GM18867 (cell line): ENCODE measurements at regions not wholly inside any gene's neighbourhood (a gene's known extent, or its start where the extent isn't known, plus 50 kb on each side); places are given as distances from the start of the nearest gene placed in this dataset.
"Not testable (repeated sequence)": the region's sequence is repeated elsewhere in the genome, so short reads cannot be mapped to it uniquely, and the experiment has no call there.

ENCODE experiments used
- ATAC-seq: cut with Tn5 transposase; IDR thresholded peaks from one replicate; pipeline ENCODE4 v1.9.1; 2021; ENCODE audit warnings: mild to moderate bottlenecking, moderate library complexity; ENCODE audit not compliant: unreplicated experiment

DNA sequence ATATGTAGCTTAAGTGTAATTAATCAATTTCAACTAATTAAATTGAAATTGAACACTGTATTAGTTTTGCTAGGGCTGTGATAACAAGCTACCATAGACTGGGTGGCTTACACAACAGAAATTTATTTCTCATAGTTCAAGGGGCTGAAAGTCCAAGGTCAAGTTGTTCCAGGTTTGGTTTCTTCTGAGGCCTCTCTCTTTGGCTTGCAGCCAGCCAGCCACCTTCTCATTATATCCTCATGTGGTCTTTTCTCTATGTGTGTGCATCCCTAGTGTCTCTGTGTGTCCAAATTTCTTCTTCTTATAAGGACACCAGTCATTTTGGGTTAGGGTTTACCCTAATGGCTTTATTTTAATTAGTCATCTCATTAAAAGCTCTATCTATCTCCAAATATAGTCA, 611.7 kb downstream of the UTRN start:
- ATAC-seq, result no peak

DNA sequence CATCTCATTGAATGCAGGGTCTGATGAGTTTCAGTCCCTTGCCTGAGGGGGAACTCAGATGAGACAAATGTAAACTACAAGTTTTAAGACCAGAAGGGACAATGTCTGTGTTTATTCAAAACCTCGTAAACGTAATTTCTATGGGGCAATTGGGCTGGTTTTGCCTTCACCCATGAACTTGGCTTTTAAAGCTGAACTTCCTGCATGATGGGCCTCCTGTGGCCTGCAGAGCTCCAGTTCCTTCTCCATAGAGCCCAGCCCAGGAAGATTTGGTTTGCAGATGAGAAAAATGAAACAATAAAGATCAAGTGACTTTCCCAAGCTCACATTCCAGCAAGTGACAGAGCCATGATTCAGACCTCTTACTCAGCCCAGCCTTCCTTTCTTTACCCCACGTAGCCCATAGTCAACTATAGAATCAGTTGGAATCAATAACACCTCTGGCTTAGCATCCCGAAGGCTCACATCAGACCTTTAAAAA, 612.3 kb downstream of the UTRN start:
- no peak for ATAC-seq

DNA sequence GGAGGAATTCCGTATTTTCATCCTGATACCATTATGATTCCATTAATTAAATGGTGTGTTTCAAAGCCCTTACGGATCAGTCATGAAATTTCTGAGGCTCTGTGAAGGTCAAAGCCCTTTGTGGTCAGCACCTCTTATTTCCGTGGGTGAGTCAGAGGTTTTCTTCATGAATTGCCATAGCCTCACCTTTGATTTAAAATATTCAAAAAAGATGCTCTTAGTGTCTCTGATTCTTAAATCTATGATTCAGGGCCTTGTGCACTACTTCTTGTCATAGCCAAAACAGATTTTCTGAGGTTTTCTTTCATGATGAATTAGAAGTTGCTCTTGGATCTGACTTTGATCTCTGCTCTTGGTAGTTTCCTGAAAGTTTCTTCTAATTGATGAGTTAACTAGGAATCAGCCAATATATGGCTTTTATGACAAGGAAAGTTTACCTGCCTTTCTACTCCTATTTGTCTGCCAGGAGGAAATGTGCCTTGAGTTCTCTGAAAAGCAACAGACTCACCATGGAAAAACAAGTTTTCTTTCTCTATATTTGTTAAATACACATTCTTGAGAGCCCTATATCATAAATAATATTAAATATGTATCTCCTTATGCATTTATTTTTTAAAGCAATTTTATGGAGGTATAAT, 613.0 kb downstream of the UTRN start:
- ATAC-seq, result no peak

DNA sequence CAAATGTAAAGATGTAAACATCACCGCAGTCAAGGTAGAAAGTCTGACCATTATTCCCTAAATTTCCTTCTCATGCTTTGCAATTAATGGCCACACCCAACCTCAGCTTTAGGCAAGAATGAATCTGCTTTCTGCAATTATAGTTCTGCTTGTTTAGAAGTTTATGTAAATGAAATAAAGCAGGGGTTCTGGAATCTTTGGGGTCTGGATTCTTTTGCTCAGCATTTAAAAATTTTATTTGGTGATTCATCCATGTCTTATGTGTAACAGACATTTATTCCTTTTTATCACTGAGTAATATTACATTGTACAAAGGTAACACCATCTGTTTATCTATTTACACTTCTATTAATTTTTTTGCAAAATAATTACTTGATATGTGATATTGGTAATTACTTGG, 613.6 kb downstream of the UTRN start:
- no peak for ATAC-seq

DNA sequence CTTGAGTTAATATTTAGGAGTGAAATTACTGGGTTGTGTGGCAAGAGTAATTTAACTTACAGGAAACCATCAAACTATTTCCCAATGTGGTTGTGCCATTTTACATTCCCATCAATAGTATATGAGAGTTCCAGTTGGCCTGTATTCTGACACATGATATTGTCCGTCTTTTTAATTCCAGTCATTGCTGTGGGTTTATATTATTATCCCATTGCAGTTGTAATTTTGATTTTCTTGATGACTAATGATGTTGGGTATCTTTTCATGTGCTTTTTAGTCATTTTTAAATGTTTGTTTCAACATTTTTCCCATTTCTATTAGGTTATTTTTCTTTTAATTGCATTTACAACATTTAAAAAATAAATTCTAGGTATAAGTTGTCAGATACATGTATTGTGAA, 614.0 kb downstream of the UTRN start:
- no peak for ATAC-seq

DNA sequence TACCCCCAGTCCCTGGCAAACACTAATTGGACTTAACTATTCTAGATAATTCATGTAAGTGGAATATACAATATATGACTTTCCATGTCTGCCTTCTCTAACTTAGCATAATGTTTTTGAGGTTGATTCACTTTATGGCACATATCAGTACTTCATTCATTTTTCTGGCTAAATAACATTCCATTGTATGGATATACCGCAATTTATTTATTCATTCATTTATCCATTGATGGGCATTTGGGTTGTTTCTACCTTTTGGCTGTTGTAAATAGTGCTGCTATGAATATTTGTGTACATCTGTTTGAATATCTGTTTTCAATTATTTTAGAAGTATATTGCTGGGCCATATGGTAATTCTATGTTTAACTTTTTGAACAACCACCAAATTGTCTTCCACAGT, 616.3 kb downstream of the UTRN start:
- ATAC-seq, result no peak

DNA sequence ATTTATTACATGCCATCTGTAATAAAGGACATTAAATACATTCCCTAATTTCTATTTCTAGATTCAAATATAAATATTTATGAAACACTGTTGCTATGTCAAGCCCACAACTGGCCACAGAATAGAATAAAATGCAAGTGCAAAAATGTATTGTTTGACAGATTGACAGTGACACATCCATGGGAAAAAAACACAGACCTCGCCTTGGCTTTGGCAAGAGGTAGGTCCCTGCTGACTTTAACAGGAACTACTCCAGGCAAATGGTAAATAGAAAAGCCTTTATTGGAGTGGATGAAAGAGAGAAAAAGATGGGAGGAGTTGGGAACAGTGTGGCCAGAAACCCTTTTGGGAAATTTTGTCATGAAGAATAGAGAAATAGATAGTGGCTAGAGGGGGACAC, 622.9 kb downstream of the UTRN start:
- ATAC-seq, result no peak

DNA sequence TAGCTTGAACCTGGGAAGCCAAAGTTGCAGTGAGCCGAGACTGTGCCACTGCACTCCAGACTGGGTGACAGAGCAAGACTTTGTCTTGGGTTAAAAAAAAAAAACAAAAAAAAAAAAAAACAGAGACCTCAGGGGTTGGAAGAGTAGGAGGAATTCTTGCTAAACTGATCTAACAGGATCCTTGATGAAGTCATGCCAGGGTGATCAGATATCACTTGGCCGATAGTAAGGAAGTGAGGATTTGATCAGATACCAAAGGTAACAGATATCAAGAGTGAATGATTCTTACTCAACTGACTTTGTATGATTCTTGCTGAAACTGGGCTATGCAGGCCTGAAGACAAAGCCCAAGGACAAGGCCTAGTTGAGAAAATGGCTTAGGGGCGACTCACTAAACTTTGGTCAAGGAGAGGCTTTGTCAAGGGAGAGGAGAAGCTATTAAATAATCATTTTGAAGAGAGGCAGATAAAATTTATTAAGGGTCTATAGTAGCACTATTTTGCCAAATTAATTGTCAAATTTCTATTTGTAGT, 624.7 kb downstream of the UTRN start:
- no peak for ATAC-seq

DNA sequence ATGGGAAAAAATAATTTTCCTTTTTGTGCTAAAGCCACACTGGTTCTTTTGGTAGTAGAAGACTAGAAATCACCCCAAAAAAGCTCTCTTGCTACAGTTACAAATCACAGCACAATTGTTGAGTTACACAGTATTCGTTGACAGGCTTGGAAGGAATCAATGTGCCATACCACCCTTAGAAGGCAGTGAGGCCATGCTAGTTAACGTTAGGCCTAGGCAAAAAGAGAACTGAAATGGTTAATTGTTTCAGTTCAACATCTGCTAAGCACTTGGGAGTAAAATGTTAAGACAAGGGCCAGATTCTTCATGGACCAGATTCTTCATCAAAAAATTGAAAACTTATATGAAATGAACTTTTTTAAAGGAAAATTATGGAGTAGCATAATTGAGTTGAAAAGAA, 626.2 kb downstream of the UTRN start:
- ATAC-seq, result no peak

DNA sequence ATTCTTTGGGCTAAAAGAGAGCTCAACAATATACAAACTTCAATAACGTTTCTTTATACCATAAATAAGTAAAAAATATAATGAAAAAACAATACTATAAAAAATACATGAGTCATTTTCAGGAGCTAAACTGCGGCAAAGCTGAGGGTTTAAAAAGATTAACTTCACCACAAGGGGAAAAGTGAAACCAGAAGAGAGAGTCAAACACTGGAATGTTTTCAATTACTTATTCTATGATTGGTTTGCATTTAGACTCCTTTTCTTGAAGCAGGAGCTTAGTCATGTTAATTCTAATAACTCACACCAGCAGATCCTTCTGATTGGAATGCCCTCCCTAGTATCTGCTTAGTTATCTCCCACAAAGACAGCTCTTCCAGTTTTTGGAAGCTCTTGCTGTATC, 627.3 kb downstream of the UTRN start:
- ATAC-seq, result no peak

DNA sequence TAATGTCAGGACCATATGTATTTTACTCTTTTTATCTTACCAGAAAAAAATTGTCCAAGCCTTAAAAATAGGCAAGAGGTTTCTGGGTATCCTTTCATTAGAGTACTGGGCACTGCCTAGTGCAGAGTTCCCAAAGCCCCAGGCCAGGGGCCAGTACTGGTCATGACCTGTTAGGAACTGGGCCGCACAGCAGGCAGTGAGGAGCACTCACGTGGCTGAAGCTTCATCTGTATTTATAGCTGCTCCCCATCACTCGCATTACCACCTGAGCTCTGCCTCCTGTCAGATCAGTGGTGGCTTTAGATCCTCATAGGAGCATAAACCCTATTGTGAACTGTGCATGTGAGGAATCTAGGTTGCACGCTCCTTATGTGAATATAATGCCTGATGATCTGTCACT, 632.9 kb downstream of the UTRN start:
- no peak for ATAC-seq

DNA sequence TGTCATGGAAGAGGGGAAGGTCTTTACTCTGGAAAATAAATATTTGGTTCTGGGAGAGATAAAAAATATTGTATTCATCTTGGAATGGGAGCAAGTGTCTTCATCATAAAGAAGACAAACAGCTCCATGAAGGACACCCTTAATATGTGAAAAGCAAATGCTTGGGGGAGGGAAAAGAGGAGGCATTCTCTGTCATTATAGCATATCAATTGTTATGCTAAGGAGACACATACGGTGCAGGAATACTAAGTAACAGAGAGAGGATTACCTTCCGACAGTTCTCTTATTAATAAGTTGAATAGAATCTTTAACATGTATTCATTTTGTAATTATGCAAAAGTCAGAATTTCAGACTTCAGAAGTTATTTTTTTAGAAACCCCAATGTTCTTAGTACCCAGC, 634.4 kb downstream of the UTRN start:
- ATAC-seq, result no peak

DNA sequence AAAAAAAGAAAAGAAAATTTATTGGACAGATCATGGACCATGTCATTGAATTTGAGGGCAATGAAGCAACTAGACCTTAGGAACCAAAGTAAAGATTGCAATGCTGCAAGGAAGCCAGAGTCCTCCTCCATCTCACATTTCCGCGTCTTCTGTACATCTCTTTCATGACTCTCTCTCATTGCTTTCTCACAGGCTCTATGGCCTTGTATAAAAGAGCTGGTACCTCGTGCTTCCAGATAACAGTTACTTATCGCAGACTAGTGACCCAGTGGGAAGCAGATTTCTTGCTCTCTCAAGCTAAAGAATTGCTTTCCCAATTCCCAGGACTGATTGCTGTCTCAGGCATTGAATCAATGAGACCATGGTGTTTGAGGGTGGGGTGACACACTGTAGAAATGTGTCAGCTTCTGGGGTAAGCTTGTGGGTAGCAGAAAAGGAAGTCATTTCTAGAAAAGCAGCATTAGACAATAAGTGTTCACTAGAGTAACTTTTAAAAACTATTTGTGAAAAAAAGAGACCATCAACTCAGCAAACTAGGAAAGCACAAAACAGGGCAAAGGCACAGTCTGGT, 635.3 kb downstream of the UTRN start:
- ATAC-seq, result no peak

DNA sequence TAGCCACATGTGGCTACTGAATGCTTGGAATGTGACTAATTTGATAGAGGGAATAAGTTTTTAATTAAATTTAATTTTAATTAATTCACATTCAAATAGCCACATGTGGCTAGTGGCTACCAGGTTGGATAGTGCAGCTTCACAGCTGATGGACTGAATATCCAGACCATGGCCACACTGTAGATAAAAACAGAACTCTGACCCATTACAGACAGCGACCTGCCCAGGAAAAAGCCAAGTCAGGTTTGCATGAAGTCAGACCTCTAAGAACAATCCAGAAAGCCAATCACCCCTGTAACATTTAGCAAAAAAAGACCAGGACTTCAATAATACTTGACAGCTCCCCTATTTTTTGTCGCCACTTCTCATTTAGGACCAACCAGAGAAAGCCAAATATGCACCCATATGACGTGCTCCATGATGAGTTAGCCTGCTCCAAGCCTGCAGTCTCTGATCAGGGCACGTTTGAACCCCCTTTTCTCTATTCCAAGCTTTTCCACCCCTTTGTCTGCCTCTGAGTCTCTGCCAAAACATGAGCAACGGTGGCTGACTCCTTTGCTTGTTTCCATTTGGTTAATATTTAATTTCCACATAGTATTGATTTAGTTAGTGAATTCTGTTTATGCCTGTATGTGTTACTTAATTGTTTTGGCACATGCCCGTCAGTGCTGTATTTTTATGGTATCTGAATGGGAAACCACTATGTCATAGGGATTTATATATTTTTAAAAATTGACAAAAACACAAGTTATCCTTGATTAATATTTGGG, 636.3 kb downstream of the UTRN start:
- no peak for ATAC-seq

DNA sequence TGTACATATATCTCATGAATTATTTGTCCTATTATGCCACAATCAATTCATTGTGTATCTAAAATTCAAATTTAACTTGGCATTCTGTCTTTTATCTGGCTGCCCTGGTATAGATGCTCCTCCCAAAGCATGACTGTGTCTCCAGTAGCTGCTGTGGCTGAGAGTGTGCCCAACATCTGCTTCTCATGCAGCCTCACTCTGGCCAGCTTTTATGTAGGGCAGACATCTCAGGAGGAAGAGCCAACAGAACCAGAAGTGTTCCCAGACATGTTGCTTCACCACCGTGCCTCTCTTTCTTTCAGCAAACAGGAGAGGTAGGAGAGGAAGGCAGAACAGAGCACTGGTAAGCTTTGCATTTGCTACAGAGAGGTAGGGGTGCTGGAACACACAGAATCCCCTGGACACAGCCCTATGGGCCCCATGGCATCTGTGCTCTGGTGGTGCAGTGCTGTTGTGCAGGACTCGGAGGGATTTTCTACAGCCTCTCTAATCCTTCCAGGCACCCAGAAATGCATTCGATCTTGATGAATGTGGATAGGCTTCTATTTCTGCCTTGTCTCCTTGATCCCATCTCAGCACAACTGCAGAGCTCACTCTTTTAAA, 637.1 kb downstream of the UTRN start:
- no peak for ATAC-seq

DNA sequence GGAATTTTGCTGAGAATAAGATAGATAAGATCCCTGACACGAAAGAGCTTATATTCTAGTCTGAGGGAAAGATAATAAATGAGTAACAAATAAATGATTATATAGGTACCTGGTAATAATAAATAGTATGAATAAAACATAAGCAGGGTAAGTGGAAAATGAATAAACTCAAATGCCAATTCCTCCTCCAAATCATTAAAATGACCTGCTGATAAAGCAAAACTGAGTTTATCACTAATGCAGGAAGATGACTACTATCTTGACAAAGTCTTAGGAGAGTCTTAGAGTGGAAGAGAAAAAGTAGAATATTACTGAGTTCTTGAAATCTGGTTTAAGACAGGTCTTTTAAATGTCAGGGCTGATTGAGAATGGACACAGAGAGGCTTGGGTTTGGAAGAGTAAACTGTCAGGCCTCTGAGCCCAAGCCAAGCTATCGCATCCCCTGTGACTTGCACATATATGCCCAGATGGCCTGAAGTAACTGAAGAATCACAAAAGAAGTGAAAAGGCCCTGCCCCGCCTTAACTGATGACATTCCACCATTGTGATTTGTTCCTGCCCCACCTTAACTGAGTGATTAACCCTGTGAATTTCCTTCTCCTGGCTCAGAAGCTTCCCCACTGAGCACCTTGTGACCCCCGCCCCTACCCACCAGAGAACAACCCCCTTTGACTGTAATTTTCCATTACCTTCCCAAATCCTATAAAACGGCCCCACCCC, 637.8 kb downstream of the UTRN start:
- not testable (repeated sequence) for ATAC-seq

DNA sequence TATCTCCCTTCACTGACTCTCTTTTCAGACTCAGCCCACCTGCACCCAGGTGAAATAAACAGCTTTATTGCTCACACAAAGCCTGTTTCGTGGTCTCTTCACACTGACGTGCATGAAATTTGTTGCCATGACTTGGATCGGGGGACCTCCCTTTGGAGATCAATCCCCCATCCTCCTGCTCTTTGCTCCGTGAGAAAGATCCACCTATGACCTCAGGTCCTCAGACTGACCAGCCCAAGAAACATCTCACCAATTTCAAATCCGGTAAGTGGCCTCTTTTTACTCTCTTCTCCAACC, 638.3 kb downstream of the UTRN start:
- ATAC-seq, result not testable (repeated sequence)

DNA sequence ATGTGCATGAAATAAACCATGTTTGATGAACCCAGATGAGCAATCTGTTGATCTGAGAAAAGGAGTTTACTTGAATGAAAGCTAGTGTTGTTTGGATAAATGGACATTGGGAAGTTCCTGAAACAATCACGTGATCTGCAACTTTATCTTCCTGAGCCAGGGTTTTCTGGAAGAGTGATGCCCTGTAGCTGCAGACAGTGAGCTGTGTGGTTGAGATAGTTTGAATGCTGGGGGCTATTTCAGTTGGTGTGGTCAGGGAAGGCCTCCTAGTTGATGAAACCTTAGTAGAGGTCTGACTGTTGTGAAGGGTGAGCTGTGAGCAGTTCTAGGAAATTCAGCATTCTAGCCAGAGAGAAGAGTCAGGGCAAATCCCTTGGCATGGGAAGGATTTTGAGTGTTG, 643.7 kb downstream of the UTRN start:
- no peak for ATAC-seq

DNA sequence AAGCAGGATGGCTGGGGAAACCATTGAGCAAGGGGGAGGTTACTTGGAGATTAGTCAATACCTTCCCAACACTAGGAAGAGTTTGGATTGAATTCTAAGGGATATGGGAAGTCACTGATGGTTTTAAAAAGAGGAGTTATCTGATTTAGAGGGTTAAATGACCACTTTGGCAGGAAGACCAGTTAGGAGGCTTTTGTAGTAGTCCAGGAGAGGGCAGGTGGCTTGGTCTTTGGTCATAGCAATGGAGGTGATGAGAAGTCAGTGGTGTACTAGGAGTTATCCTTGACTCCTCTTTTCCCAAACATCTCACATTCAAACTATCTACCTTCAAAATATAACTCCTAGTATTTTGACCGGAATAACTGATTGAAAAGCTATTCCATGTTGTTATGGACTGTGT, 644.1 kb downstream of the UTRN start:
- ATAC-seq, result no peak

DNA sequence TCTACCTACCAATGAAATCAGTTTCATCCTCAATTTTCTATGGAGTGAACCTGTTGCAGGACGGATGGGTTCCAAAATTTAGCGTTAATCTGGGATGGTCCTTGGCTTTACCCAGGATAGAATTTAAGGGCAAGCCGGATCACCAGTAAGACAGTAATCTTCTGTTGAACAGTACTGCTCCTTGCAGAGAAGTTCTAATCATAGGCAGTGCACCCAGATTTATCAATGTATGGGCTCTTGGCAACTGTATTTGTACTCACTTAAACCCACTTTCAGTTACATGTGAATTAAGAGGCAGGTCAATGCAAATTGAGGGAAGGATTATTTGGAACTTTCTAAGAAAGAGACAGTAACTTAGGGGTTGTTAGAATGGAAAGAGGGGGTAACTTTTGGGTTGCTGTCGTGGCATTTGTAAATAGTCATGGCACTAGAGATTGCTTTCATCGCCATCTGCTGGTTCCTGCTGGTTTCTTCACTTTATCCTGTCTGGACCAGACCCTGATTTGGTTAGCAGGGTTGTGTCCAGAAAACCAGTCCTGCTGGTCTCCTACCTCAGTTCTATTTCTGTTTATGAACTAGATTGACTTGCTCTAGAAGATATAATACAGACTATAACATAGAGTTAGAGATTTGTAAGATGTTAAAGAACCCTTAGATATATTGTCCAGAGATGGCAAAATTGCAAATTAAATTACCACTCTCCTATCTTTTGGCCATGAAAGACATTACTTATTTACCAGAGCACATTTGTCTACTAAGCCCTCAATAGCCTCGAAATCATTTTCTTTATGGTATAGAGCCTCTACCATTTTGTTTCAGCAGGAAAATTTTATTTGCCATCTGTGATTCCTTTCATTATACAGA, 646.3 kb downstream of the UTRN start:
- ATAC-seq, result peak; percentile 71
